Kasumi-1 (cell line): ENCODE measurements at regions not wholly inside any gene's neighbourhood (a gene's known extent, or its start where the extent isn't known, plus 50 kb on each side); places are given as distances from the start of the nearest gene placed in this dataset.
"Not testable (repeated sequence)": the region's sequence is repeated elsewhere in the genome, so short reads cannot be mapped to it uniquely, and the experiment has no call there.

Experiments
- DNase-seq, 2 experiments: peaks; one replicate each; lab custom pipeline; 2025; lab: John Stamatoyannopoulos, UW

GRCh38 chrX:96214681-96215080 lies 470.0 kb upstream of the DIAPH2 start:
- DNase-seq: not testable (repeated sequence)

GRCh38 chrX:96224279-96224678 lies 460.4 kb upstream of the DIAPH2 start:
- no peak for DNase-seq

- no peak for DNase-seq
Observed at GRCh38 chrX:96244955-96245354, 439.7 kb upstream of the DIAPH2 start.

GRCh38 chrX:96246436-96246835 lies 438.2 kb upstream of the DIAPH2 start:
- no peak for DNase-seq
